ENCODE measurements at regions not wholly inside any gene's neighbourhood (a gene's known extent, or its start where the extent isn't known, plus 50 kb on each side); places are given as distances from the start of the nearest gene placed in this dataset.

- intact Hi-C loops (cut with DNase I) = no loop called here
- DNase-seq = no peak
- TF ChIP-seq, protein P1, sequence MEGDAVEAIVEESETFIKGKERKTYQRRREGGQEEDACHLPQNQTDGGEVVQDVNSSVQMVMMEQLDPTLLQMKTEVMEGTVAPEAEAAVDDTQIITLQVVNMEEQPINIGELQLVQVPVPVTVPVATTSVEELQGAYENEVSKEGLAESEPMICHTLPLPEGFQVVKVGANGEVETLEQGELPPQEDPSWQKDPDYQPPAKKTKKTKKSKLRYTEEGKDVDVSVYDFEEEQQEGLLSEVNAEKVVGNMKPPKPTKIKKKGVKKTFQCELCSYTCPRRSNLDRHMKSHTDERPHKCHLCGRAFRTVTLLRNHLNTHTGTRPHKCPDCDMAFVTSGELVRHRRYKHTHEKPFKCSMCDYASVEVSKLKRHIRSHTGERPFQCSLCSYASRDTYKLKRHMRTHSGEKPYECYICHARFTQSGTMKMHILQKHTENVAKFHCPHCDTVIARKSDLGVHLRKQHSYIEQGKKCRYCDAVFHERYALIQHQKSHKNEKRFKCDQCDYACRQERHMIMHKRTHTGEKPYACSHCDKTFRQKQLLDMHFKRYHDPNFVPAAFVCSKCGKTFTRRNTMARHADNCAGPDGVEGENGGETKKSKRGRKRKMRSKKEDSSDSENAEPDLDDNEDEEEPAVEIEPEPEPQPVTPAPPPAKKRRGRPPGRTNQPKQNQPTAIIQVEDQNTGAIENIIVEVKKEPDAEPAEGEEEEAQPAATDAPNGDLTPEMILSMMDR (IDR thresholded peaks at IDR 0.05) = no peak
Measured at GRCh38 chr7:84678841-84679240, 484.3 kb upstream of the SEMA3A start.

GRCh38 chr7:84677117-84677732 is 482.6 kb upstream of the SEMA3A start:
- TF ChIP-seq, protein P1 (IDR thresholded peaks at IDR 0.05) = no peak
- peaks cover 0 to 3% of the 10 kb centered on the region in 2 donors for H3K4me1 ChIP-seq
- no peaks in the 10 kb centered on the region for H3K27me3 ChIP-seq
- peak in 1 of 4 donors; percentile 3 for DNase-seq
- intact Hi-C loops (cut with DNase I) = no loop called here
- no peaks in the 10 kb centered on the region for H3K36me3 ChIP-seq
- no peak overlapping the region for H3K4me3 ChIP-seq
- no peaks in the 10 kb centered on the region for H3K9me3 ChIP-seq
- H3K27ac ChIP-seq = no peak overlapping the region
- ATAC-seq = no peak

More at GRCh38 chr7:84678841-84679240, 484.3 kb upstream of the SEMA3A start:
- Histone ChIP-seq H3K36me3 (no peaks in the 10 kb centered on the region), H3K9me3 (no peaks in the 10 kb centered on the region), H3K4me3 (no peak overlapping the region), H3K27me3 (no peaks in the 10 kb centered on the region), H3K27ac (no peak overlapping the region), H3K4me1 (peaks cover 0 to 3% of the 10 kb centered on the region in 2 donors)
- no peak for ATAC-seq

DNA sequence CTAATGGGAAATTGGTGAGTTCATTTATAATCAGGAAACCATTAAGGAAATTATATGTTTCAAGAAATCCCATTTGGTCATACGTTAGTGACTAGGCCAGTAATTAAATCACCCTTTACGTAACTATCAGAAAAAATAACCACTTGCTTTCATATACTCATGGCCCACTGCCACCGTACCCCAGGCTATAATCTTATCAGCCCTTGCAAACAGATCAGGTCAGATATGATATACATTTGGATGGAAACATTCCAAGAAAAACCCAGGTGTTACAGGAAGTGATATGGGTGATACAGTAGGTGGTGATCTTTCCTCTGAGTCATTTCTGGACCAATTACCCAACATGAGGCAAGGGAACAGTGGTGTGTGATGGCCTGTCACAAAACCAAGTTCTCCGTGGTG is 481.0 kb upstream of the SEMA3A start:
- Histone ChIP-seq H3K27ac (no peak overlapping the region), H3K4me3 (no peak overlapping the region), H3K4me1 (peaks cover 0 to 3% of the 10 kb centered on the region in 2 donors), H3K9me3 (no peaks in the 10 kb centered on the region), H3K27me3 (no peaks in the 10 kb centered on the region), H3K36me3 (no peaks in the 10 kb centered on the region)
- intact Hi-C loops (cut with DNase I) = no loop called here
- TF ChIP-seq, protein P1 (IDR thresholded peaks at IDR 0.05) = no peak
- ATAC-seq (no peak), DNase-seq (no peak)

DNA sequence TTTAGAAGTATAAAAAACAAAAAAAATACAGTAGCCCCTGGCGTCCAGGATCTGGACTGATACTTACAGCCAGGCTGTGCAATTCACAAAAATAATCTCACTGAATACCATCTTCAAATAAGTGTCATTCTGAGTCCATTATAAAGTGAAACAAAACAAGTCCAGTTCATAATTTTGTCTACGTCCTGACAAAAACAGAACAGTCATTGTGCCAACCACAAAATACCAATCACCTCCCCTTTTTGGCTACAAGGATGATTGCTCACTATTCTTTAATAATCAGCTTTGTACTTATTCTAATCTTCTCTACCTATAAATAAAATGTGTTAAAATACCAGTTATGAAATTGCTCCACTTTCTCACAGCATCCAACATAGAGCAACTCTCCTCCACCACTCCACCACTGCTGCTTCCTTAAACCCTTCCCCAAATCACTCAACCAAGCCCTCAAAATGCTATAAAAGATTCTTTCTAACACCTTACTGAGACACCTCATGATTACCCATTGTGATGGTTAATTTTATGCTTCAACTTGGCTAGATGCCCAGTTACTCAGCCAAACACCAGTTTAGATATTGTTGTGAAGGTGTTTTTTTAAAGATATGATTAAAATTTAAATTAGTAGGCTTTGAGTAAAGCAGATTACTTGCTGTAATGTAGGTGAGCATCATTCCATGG is 479.8 kb upstream of the SEMA3A start:
- DNase-seq = no peak
- no peaks in the 10 kb centered on the region for H3K36me3 ChIP-seq
- H3K9me3 ChIP-seq = no peaks in the 10 kb centered on the region
- no peak overlapping the region for H3K27ac ChIP-seq
- ATAC-seq = no peak
- H3K4me3 ChIP-seq = no peak overlapping the region
- TF ChIP-seq, protein P1 (IDR thresholded peaks at IDR 0.05) = no peak
- intact Hi-C loops (cut with DNase I) = no loop called here
- H3K27me3 ChIP-seq = no peaks in the 10 kb centered on the region
- peaks cover 0 to 3% of the 10 kb centered on the region in 2 donors for H3K4me1 ChIP-seq

- Histone ChIP-seq H3K4me3 (no peak overlapping the region), H3K36me3 (no peaks in the 10 kb centered on the region), H3K27me3 (no peaks in the 10 kb centered on the region), H3K4me1 (no peaks in the 10 kb centered on the region), H3K27ac (no peak overlapping the region), H3K9me3 (no peaks in the 10 kb centered on the region)
- TF ChIP-seq, protein P1 (IDR thresholded peaks at IDR 0.05) = no peak
- ATAC-seq = no peak
- DNase-seq = no peak
- intact Hi-C loops (cut with DNase I) = no loop called here
Measured at GRCh38 chr7:84669177-84669732, 474.7 kb upstream of the SEMA3A start.
